ENCODE measurements at regions not wholly inside any gene's neighbourhood (a gene's known extent, or its start where the extent isn't known, plus 50 kb on each side); places are given as distances from the start of the nearest gene placed in this dataset.

GRCh38 chr2:160973991-160974390 lies 186.2 kb upstream of the TANK start:
- no peak for DNase-seq

GRCh38 chr2:160974803-160975202 lies 185.4 kb upstream of the TANK start:
- DNase-seq: no peak

DNA sequence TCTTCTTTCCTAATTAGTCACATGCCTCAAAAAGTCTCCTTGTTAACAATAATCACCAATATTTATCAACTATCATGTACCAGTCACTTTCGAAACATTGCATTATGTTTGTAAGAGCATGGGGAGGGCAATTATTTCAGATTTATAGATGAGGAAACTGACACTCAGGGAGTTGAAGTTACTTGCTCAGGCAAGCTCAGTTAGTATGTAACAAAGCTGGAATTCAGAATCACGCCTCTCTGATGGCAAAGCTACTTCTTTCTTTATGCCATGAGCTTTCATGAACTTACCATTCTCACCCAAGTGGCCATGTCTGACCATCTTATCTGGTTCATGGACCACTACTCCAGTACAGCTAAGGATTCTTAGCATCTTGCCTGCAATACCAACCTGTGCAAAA lies 183.4 kb upstream of the TANK start:
- no peak for DNase-seq

DNA sequence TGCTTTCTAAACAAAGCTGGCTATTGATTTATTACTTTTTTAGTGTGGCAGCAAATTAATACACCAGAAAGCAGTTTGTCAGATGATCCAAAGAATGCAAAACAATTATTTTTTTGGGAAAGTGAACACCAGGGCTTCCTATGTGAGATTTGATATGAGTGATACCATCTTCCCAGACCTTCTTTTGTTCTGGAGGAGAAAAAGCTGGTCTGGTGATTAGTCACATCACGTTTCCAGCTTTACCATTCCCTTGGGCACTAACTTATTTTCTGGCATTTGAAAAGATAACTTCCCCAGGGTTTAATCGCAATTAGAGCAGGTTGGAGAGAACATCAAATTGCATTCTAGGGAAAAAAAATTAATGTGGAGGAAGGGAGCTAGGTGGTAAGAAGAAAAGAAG lies 182.9 kb upstream of the TANK start:
- no peak for DNase-seq

DNA sequence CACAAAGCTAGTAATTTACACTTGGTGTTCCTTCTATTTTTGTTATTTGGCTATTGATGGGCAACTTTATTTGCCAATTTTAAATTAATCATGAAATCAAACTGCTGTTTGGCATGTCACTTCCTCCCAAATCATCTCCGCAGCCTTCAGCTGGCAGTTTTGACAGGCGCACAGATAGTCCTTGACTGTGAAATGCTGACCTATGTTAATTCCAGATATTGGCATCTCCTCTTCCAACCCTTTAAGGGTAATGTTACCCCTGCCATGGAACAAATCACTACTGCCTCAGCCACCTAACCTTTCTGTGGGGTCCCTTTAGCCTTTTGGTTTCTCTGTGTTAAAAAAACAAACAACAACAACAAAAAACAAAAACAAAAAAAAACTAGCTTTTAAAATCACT lies 182.4 kb upstream of the TANK start:
- no peak for DNase-seq

DNA sequence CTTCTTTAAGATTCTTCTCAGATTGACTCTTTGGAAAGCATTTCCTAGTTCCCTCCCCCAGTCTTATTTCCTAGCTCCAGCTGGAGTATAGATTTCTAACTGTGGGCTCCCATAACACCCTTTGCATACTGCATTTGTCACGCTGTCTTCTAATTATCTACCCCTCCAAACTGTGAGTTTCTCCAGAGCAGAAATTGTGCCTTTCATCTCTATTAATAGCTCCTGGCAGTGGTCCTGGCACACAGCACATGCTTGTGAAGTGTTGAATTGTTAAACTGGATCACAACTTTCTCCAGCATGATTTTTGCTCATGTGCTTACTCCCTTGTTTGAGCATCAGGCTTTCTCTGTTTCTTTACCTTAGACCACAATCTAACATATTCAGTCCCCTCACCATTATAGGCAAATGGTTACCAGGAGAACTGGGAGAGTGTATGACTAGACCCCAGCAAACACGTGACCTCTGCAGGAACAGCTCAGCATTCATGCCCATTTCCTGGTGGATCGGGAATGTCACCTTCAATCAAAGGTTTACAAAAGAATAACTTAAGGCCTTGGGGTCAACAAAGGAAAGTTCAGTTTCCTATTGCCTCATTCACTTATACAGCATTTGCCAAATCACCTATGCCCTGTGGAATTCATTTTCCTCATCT lies 175.7 kb upstream of the TANK start:
- DNase-seq: no peak

DNA sequence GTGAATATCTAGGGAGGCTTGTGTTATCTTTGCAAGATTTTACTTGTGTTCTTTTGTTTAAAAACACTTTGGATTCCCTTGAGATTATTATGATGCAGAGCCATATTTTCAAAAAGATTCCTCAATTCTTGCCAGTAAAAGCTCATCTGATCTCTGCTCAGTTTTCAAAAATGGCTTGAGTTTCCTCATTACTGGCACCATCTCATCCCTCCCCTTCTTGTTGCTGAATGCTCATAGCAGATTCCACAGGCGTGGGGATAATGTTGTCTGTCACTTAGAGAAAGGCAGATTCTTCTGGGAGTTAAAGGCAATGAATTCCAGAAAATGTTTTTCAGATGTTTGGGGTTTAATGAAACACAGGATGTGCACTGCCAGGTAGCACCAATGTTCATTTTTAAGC lies 170.4 kb upstream of the TANK start:
- no peak for DNase-seq

GRCh38 chr2:160993654-160994061 lies 166.6 kb upstream of the TANK start:
- DNase-seq: no peak

GRCh38 chr2:160994141-160995002 lies 165.9 kb upstream of the TANK start:
- DNase-seq: peak; percentile 64 to 66

GRCh38 chr2:160996584-160996983 lies 163.6 kb upstream of the TANK start:
- DNase-seq: no peak

GRCh38 chr2:161004379-161004778 lies 155.8 kb upstream of the TANK start:
- DNase-seq: no peak

- DNase-seq: no peak
Measured at GRCh38 chr2:161005170-161005569, 155.1 kb upstream of the TANK start.

DNA sequence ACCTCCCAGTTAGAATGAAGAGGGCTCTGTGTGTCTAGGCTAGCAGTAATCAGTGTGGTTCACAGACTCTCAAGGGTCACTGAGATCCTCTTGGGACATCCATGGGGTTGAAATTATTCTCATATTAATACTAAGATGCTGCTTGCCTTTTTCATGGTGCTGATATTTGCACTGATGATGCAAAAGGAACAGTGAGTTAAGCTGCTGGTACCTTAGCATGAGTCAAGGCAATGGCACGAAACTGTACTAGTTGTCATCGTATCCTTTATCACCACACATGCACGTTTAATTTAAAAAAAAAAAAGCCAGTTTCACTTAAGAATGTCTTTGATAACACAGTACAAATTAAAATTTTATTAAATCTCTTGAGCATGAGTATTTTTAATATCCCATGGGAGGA lies 151.9 kb upstream of the TANK start:
- no peak for DNase-seq

DNA sequence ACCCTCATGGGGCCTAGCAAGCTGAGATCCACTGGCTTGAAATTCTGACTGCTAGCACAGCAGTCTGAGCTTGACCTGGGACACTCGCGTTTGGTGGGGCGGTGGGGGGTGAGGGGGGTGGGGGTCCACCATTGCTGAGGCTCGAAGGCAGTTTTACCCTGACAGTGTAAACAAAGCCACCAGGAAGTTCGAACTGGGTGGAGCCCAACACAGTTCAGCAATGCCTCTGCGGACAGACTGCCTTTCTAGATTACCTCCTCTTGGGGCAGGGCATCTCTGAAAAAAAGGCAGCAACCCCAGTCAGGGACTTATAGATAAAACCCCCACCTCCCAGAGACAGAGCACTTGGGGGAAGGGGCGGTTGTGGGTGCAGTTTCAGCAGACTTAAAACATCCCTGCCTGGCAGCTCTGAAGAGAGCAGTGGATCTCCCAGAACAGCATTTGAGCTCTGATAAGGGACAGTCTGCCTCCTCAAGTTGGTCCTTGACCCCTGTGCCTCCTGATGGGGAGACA lies 149.7 kb upstream of the TANK start:
- no peak for DNase-seq

DNA sequence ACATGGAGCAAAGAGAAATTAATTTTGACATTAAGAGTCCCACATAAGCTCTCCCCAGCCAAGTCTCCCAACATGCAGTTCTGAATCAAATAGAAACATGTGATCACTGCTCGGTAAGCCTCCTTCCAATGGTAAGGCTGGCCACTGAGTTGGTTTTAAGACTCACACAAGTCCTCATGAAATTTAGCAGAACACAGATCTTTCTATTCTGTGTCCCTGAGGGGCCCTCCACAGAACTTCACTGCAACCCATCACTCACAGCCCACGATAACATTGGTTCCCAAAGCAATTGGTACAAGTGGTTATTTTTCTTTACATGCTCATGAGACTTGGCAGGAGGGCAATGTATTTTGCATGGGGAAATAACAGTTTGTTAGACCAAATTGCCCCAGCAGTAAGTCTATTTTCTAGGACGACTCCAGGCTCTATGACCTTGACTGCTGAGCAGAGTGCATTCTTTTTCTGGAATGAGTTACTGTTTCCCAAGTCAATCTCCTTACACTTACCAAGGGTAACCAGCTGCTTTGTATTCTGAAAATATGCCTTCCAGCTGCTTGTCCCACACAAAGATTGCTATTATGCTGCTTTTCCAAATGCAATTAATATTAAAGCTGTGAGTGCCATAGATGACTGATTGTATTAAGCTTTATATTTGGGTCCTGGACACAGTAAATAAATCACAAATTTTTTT lies 142.3 kb upstream of the TANK start:
- DNase-seq: no peak

DNA sequence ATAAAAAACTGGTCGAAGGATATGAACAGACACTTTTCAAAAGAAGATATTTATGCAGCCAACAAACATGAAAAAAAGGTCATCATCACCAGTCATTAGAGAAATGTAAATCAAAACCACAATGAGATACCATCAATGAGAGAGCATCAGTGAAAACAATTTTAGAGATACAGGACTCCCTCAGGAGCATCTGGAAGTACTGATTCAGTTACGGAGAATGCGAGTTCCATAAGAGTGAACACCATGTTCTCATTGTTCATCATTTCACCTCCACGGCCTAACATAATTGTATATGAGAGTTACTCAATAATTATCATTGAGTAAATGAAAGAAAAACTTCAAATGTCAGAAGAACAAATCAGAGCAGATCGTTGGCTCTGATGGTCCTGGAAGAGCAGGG lies 140.9 kb upstream of the TANK start:
- no peak for DNase-seq

- no peak for DNase-seq
Measured at GRCh38 chr2:161020437-161020836, 139.8 kb upstream of the TANK start.

DNA sequence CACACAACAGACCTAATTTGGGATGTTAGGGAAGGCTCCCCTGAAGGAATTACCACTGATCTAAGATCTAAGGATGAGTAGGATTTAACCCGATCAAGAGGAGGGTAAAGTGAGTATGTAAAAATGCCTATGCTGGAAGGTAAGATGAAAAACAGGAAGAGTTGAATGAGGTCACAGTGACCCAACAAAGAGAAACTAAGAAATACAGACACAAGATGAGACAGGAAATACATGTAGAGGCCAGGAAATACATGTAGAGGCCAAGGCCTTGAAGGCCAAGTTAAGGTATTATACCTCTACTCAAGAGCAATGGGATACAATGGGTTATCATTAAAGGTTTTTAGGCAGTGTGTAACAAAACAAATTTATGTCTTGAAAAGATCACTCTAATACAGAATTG lies 131.6 kb upstream of the TANK start:
- no peak for DNase-seq

GRCh38 chr2:161029321-161029720 lies 130.9 kb upstream of the TANK start:
- no peak for DNase-seq

DNA sequence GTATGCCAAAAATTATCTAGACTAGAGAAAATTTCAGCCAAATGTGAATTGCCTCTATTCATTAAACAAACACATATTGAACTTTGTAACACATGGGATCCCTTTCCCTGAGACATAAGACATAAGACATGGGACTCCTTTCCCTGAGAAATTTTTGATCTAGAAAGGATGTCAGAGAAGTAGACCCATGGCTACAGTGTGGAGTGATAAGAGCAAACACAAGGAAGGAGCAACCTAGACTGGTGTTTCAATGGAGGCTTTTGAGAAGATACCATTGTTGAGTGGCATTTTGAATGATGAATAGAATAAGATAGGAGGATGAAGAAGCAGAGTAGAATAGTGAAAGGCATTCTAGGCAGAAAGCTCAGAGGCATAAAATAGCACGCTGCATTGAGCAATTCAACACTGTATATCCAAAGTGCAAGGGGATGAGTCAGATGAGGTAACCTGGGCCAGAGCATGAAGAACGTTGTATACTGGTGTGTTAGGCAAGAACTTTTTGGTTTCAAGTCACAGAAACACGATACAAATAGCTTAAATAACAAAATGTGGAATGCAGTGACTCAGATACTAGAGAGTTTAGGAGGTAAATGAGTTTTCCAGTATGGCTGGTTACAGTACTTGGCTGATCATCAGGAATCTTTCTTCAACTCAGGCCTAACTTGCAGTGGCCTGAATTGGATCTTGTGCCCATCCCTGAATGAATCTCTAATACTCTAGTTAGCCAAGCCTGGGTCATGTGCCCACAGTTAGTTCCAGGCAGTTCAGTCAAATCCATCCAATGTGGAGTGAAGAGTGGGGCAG lies 129.8 kb upstream of the TANK start:
- DNase-seq: no peak

GRCh38 chr2:161031511-161031910 lies 128.7 kb upstream of the TANK start:
- no peak for DNase-seq

GRCh38 chr2:161032635-161033034 lies 127.6 kb upstream of the TANK start:
- no peak for DNase-seq

Measured in activated CD4-positive, alpha-beta T cell treated with anti-CD3 and anti-CD28 coated beads, Interleukin-2, amount 50 U/mL, for 4 hours (primary cell).